ENCODE measurements at regions not wholly inside any gene's neighbourhood (a gene's known extent, or its start where the extent isn't known, plus 50 kb on each side); places are given as distances from the start of the nearest gene placed in this dataset.

DNA sequence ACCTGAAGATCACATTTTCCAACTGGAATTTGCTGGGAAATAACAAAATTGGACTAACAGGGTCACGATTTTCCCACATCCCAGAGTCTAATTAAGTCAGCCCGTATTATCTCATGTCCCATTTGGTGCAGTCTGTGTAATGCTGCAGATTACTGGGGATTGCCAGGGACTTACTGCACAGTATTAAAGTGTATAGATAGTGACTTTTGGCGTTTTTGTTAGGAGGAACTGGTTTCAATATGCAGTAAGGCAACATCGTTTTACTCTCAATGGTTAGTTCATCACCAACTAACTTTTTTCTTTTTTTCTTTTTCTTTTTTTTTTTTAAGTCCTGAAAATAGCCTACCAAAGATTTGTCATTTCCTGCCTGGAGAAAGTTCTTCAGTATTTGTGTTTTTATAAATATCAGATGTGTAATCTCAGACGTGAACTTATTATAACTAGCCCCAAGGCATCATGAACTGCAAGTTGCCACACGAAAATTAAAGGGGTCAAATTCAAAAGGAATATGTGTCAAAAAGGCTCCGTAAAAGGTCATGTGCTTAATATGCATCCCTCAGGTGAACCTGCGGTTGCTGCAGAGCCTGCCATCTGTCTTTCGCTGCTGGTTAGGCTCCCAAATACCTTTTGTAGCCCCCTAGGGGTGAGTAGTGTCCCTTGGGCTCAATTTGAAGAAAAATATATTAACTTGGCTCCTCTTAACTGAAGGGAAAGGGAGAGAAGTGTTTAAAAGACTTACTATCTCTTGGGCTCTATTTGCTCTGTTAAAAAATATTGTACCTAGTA is 176.7 kb upstream of the ADAMTSL1 start:
- TF ChIP-seq, protein P1, sequence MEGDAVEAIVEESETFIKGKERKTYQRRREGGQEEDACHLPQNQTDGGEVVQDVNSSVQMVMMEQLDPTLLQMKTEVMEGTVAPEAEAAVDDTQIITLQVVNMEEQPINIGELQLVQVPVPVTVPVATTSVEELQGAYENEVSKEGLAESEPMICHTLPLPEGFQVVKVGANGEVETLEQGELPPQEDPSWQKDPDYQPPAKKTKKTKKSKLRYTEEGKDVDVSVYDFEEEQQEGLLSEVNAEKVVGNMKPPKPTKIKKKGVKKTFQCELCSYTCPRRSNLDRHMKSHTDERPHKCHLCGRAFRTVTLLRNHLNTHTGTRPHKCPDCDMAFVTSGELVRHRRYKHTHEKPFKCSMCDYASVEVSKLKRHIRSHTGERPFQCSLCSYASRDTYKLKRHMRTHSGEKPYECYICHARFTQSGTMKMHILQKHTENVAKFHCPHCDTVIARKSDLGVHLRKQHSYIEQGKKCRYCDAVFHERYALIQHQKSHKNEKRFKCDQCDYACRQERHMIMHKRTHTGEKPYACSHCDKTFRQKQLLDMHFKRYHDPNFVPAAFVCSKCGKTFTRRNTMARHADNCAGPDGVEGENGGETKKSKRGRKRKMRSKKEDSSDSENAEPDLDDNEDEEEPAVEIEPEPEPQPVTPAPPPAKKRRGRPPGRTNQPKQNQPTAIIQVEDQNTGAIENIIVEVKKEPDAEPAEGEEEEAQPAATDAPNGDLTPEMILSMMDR (IDR thresholded peaks at IDR 0.05; ENCODE audit: low read depth, low read length), result peak; percentile 15; the same call in 1 of the 2 replicates
- TF ChIP-seq EZH2phosphoT487 (IDR thresholded peaks at IDR 0.05; ENCODE audit: low read depth), result no peak
